HG03442 (cell line): ENCODE measurements at regions not wholly inside any gene's neighbourhood (a gene's known extent, or its start where the extent isn't known, plus 50 kb on each side); places are given as distances from the start of the nearest gene placed in this dataset.

Experiments
- ATAC-seq: cut with Tn5 transposase; IDR thresholded peaks from one replicate; pipeline ENCODE4 v1.9.1; 2021; ENCODE audit warnings: mild to moderate bottlenecking, moderate library complexity; ENCODE audit not compliant: unreplicated experiment

GRCh38 chr22:48874956-48875355, 952.7 kb downstream of the BRD1 start:
- ATAC-seq = no peak

- no peak for ATAC-seq
Measured at GRCh38 chr22:48873191-48873520, 954.5 kb downstream of the BRD1 start.

- no peak for ATAC-seq
Measured at GRCh38 chr22:48872271-48873190, 955.1 kb downstream of the BRD1 start.

- no peak for ATAC-seq
Measured at GRCh38 chr22:48871176-48871840, 956.4 kb downstream of the BRD1 start.

- ATAC-seq = no peak
Measured at GRCh38 chr22:48870436-48870835, 957.2 kb downstream of the BRD1 start.

GRCh38 chr22:48869788-48870187, 957.9 kb downstream of the BRD1 start:
- no peak for ATAC-seq

GRCh38 chr22:48869161-48869560, 958.5 kb downstream of the BRD1 start:
- no peak for ATAC-seq

GRCh38 chr22:48868554-48868953, 959.1 kb downstream of the BRD1 start:
- ATAC-seq = no peak

- no peak for ATAC-seq
Measured at GRCh38 chr22:48867891-48868290, 959.8 kb downstream of the BRD1 start.

GRCh38 chr22:48866906-48867681, 960.6 kb downstream of the BRD1 start:
- no peak for ATAC-seq

- ATAC-seq = no peak
Measured at GRCh38 chr22:48864748-48865147, 962.9 kb downstream of the BRD1 start.

GRCh38 chr22:48863965-48864528, 963.6 kb downstream of the BRD1 start:
- no peak for ATAC-seq

GRCh38 chr22:48860557-48860956, 967.1 kb downstream of the BRD1 start:
- ATAC-seq = no peak

- no peak for ATAC-seq
Measured at GRCh38 chr22:48858856-48859255, 968.8 kb downstream of the BRD1 start.

- ATAC-seq = no peak
Measured at GRCh38 chr22:48858121-48858520, 969.6 kb downstream of the BRD1 start.

GRCh38 chr22:48857202-48857805, 970.4 kb downstream of the BRD1 start:
- no peak for ATAC-seq

GRCh38 chr22:48856308-48856615, 971.4 kb downstream of the BRD1 start:
- ATAC-seq = no peak

GRCh38 chr22:48855593-48856307, 971.9 kb downstream of the BRD1 start:
- no peak for ATAC-seq

- ATAC-seq = no peak
Measured at GRCh38 chr22:48855013-48855412, 972.7 kb downstream of the BRD1 start.

- no peak for ATAC-seq
Measured at GRCh38 chr22:48853627-48854240, 973.9 kb downstream of the BRD1 start.
